GM20000 (cell line): ENCODE measurements at regions not wholly inside any gene's neighbourhood (a gene's known extent, or its start where the extent isn't known, plus 50 kb on each side); places are given as distances from the start of the nearest gene placed in this dataset.
"Not testable (repeated sequence)": the region's sequence is repeated elsewhere in the genome, so short reads cannot be mapped to it uniquely, and the experiment has no call there.

Experiments
- DNase-seq: peaks from one replicate; pipeline ENCODE4 v3.0.0; 2012; ENCODE audit warnings: low spot score
- CTCF ChIP-seq: IDR thresholded peaks from 2 replicates; pipeline ENCODE4 v1.5.1; 2012; ENCODE audit warnings: mild to moderate bottlenecking, control low read depth; ENCODE audit errors: extremely low read depth, missing control alignments

- no peak for DNase-seq
- TF ChIP-seq CTCF, result no peak
Measured at GRCh38 chr1:115505148-115505571, 136.6 kb upstream of the VANGL1 start.

GRCh38 chr1:115502183-115502582, 139.6 kb upstream of the VANGL1 start:
- not testable (repeated sequence) for DNase-seq

- no peak for TF ChIP-seq CTCF
- no peak for DNase-seq
Measured at GRCh38 chr1:115501476-115501875, 140.3 kb upstream of the VANGL1 start.

- no peak for TF ChIP-seq CTCF
- no peak for DNase-seq
Measured at GRCh38 chr1:115499253-115499652, 142.5 kb upstream of the VANGL1 start.

GRCh38 chr1:115496904-115497527, 144.8 kb upstream of the VANGL1 start:
- TF ChIP-seq CTCF, result no peak
- no peak for DNase-seq

GRCh38 chr1:115495625-115496024, 146.1 kb upstream of the VANGL1 start:
- TF ChIP-seq CTCF, result no peak
- DNase-seq, result no peak

- TF ChIP-seq CTCF, result no peak
- DNase-seq, result no peak
Measured at GRCh38 chr1:115495111-115495510, 146.7 kb upstream of the VANGL1 start.

GRCh38 chr1:115493834-115494233, 147.9 kb upstream of the VANGL1 start:
- no peak for DNase-seq
- no peak for TF ChIP-seq CTCF
